GM21723 (cell line): ENCODE measurements at regions not wholly inside any gene's neighbourhood (a gene's known extent, or its start where the extent isn't known, plus 50 kb on each side); places are given as distances from the start of the nearest gene placed in this dataset.
A peak's percentile ranks its signal among the peaks of the same experiment; 100 is the strongest.
"Not testable (repeated sequence)": the region's sequence is repeated elsewhere in the genome, so short reads cannot be mapped to it uniquely, and the experiment has no call there.

Source experiments
- ATAC-seq: cut with Tn5 transposase; IDR thresholded peaks from one replicate; pipeline ENCODE4 v1.9.1; 2021; ENCODE audit warnings: mild to moderate bottlenecking, moderate library complexity; ENCODE audit not compliant: unreplicated experiment

- ATAC-seq: no peak
Measured at GRCh38 chr14:57150449-57150848, 118.3 kb downstream of the EXOC5 start.

- ATAC-seq: no peak
Measured at GRCh38 chr14:57139173-57139572, 129.5 kb downstream of the EXOC5 start.

GRCh38 chr14:57136669-57137328, 131.9 kb downstream of the EXOC5 start:
- ATAC-seq: no peak

- not testable (repeated sequence) for ATAC-seq
Measured at GRCh38 chr14:57127809-57128208, 140.9 kb downstream of the EXOC5 start.

- no peak for ATAC-seq
Measured at GRCh38 chr14:57122129-57122528, 146.6 kb downstream of the EXOC5 start.

- not testable (repeated sequence) for ATAC-seq
Measured at GRCh38 chr14:57112072-57112807, 156.5 kb downstream of the EXOC5 start.

- not testable (repeated sequence) for ATAC-seq
Measured at GRCh38 chr14:57110411-57110810, 158.3 kb downstream of the EXOC5 start.

- no peak for ATAC-seq
Measured at GRCh38 chr14:57091030-57091608, 177.6 kb downstream of the EXOC5 start.

- ATAC-seq: no peak
Measured at GRCh38 chr14:57089901-57090300, 178.8 kb downstream of the EXOC5 start.

- ATAC-seq: no peak
Measured at GRCh38 chr14:57087841-57088240, 180.9 kb downstream of the EXOC5 start.

GRCh38 chr14:57086271-57087162, 182.2 kb downstream of the EXOC5 start:
- no peak for ATAC-seq

GRCh38 chr14:57085801-57086200, 182.9 kb downstream of the EXOC5 start:
- no peak for ATAC-seq

- ATAC-seq: no peak
Measured at GRCh38 chr14:57085043-57085442, 183.7 kb downstream of the EXOC5 start.

- ATAC-seq: no peak
Measured at GRCh38 chr14:57080691-57081090, 188.0 kb downstream of the EXOC5 start.

GRCh38 chr14:57078054-57078453, 190.7 kb downstream of the EXOC5 start:
- ATAC-seq: no peak

- ATAC-seq: no peak
Measured at GRCh38 chr14:57073986-57074385, 194.7 kb downstream of the EXOC5 start.

GRCh38 chr14:57071639-57072038, 197.1 kb downstream of the EXOC5 start:
- no peak for ATAC-seq

- no peak for ATAC-seq
Measured at GRCh38 chr14:57069702-57070101, 199.0 kb downstream of the EXOC5 start.

GRCh38 chr14:57068511-57068910, 200.2 kb downstream of the EXOC5 start:
- ATAC-seq: no peak

GRCh38 chr14:57066887-57067513, 201.7 kb downstream of the EXOC5 start:
- peak; percentile 75 for ATAC-seq

- ATAC-seq: no peak
Measured at GRCh38 chr14:57066463-57066862, 202.2 kb downstream of the EXOC5 start.
